Activated naive CD8-positive, alpha-beta T cell treated with anti-CD3 and anti-CD28 coated beads, Interleukin-2, amount 50 U/mL, for 16 hours (primary cell): ENCODE measurements at regions not wholly inside any gene's neighbourhood (a gene's known extent, or its start where the extent isn't known, plus 50 kb on each side); places are given as distances from the start of the nearest gene placed in this dataset.
"Not testable (repeated sequence)": the region's sequence is repeated elsewhere in the genome, so short reads cannot be mapped to it uniquely, and the experiment has no call there.

Experiments
- DNase-seq: peaks from one replicate; pipeline ENCODE4 v3.0.0-alpha.2; 2020; ENCODE audit warnings: low read depth, low spot score

GRCh38 chr2:128611421-128612320 is 293.0 kb upstream of the HS6ST1 start:
- DNase-seq, result no peak

GRCh38 chr2:128612628-128613027 is 294.0 kb upstream of the HS6ST1 start:
- no peak for DNase-seq

GRCh38 chr2:128613351-128613750 is 294.7 kb upstream of the HS6ST1 start:
- DNase-seq, result no peak

DNA sequence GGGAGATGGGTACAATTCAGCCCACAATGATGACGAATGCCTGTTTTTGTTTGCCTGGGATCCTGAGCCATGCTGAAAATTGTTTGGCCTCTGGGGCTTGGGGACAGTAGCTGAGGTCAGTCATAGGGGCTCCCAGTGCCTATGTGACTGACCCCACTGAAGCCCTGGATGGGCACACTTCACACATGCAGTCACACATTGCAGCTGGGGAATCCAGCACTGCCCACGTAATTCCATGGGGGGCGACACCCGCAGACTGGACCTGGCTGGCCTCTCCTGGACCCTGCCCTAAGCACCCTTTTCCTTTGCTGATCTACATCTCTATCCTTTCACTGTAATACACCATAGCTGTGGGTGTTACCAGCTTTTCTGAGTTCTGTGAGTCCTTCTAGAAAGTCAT is 295.2 kb upstream of the HS6ST1 start:
- no peak for DNase-seq

- DNase-seq, result not testable (repeated sequence)
Measured at GRCh38 chr2:128614907-128615306, 296.2 kb upstream of the HS6ST1 start.

- no peak for DNase-seq
Measured at GRCh38 chr2:128615571-128615970, 296.9 kb upstream of the HS6ST1 start.

DNA sequence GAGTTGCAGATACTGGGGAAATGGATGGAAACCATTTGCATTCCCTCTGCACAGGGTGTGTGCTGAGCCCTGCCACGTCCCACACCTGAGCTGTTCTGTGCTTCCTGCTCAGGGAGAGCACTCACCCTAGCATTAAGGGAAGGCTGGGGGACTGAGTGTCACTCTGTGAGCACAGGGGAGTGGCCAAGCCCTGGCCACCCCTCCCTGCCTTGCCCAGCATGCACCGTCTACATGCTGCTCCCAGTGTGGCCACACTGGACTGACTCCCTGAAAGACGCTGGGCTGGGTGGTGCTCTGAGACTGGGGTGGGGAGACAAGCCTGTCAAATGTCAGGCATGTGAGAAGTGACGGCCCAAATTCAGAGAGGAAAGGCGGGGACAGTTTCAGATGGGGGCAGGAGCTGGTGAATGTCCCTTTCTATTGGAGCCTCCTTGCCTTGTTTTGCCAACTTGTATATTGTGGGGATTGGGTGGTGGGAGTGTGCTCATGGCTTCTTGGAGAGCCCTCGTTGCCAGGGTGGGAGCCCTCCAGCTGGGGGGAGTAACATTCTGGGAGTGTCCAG is 298.4 kb upstream of the HS6ST1 start:
- no peak for DNase-seq

DNA sequence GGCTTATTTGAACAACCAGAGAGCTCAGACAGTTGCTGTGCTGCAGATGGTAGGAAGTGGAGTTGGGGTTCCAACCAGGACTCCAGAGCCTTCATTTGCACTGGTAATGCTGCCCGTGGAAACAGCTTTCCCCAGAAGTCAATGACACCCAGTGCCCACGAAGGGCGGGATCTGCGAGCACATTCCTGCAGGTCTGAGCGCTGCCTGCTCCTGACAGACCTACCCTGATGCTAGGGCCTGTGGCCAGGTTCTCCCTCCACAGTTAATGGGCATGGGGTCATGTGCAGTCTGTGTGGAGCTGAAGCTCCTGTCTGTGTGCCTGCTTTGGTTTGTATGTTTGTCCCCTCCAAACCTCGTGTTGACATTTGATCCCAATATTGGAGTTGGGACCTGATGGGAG is 299.0 kb upstream of the HS6ST1 start:
- DNase-seq, result no peak

DNA sequence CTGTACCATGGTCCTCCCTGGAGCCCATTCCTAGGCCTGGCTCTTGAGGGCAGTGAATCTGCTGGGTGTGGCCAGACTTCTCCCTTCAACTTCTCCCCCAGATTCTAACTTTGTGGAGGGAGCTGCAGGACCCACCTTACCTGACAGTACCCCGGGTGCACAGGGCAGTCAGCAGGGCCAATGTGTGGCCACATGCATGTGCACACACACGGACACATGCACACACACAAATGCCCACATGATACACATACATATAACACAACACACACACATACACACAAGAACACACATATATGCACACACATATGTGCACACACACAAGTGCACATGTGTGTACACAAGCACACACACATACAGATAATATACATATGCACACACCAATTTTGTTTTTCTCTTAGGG is 300.0 kb upstream of the HS6ST1 start:
- DNase-seq, result no peak

- no peak for DNase-seq
Measured at GRCh38 chr2:128619471-128620325, 301.0 kb upstream of the HS6ST1 start.

DNA sequence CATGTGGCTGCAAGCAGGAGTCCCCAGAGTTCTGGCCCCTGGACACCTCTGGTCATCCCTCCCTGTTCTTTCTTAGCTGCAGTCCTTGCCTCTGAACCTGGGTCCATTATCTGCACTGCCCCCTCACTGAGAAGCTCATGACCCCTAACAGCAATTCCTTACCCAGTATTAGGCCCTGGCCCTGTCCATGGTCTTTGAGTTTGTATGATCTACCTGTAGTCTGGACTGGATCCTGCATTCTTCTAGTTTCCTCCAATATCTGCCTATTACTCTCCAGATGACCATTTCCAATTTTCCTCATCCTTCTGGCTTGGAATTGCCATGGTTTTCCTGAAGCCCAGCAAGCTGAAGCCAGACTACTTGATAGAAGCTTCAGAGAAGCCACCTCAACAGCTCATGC is 302.4 kb upstream of the HS6ST1 start:
- no peak for DNase-seq

DNA sequence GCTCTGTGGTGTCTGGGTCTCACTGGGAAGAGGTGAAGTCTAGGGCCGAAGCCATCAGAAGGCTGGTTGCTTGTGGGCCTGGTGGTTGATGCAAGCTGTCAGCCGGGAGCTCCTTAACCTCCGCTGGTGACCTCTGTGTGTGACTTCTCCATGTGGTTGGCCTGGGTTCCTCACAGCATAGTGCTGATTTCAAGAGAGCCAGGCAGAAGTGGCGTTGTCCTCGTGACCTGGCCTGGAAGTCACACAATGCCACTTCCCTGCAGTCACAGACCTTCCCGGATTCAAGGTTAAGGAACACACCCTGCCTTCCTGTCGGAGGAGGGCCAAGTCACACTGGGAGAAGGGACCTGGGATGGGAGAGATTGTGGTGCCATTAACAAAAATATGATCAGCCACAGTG is 303.7 kb upstream of the HS6ST1 start:
- DNase-seq, result no peak

DNA sequence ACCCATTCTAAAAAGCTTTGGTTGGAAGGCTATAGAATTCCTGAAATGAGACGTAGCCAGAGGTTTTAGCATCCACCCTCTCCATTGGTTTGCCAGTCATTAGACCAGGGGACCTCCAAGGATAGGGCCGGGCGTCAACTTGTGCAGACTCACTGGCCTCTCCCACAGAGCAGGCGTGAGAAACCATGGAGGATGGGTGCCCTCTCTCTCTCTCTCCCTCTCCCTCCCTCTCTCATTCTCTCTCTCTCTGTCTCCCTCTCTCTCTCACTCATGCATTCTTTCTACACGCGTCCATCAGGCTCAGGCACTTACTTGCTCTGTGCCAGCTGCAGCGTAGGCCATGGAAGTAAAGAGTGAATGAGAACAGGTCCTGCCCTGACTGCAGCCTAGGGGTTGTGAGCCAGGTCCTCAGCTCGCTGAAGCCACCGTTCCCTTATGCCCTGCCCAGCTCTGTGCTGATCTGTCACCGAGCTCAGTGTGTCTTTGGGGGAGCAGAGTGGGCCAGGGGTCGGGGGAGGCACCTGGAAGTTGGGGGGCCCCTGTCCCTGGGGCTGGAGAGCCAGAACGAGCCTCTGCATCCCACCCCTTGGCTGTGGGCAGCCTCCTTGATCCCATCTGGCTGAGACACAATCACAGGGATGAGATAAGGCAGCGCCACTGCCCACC is 304.4 kb upstream of the HS6ST1 start:
- no peak for DNase-seq

DNA sequence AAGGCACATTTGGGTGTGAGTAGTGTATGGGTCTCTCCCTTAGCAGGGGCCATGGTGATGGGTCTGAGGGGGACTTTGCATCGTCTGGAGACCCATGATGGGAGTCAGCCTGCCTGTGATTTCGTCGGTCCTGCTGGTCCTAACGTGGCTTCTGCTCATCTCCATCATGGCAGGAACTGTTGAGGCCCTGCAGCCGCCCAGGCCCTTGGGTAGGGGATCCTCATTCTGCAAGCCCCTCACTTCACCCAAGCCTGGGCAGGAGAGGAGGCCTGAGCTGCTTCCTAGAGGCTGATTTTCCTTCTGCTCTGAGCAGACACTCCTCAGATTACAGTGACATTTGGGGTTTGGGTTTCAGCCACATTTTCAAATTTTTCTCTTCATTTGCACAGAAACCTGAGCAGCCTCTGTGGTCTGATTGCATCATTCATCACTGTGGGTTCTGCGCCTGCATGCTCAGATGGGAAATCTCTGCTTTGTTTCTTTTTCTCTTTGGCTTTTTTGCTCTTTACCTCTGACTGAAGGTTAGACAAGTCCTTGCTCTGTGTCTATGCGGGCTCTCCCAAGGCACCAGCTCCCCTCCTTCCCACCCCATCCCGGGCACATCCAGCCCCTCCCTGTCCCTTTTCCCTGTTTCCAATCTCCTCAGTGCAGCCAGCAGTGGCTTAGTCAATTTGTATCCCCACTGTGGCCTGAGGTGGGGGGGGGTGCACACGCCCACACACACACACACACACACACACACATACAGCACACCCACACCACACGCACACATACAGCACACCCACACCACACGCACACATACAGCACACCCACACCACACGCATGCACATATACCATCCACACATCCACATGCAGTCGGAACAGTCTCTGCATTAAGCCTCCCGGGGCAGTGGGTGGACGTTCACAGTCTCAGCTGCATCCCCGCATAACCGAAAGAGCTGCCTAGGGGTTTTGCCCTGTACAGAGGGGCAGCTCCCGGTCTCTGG is 305.4 kb upstream of the HS6ST1 start:
- no peak for DNase-seq

DNA sequence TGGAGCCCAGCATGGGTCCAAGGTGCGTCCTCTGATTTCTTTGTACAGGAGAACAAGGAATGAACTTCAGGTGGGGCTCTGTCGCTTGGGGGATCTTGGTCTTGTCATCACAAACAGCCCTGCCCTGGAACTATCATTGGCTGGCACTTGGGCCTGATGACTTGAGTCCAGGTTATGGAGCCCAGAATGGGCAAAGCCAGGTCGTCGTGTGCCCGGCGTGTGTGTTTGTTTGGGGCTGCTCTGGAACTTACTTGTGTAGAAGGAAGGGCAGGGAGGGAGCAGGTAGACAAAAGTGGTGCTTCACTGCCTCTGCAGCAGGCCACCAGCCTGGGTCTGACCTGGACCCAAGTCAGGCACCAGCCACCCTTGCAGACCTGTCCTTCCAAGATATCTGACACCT is 306.3 kb upstream of the HS6ST1 start:
- no peak for DNase-seq

DNA sequence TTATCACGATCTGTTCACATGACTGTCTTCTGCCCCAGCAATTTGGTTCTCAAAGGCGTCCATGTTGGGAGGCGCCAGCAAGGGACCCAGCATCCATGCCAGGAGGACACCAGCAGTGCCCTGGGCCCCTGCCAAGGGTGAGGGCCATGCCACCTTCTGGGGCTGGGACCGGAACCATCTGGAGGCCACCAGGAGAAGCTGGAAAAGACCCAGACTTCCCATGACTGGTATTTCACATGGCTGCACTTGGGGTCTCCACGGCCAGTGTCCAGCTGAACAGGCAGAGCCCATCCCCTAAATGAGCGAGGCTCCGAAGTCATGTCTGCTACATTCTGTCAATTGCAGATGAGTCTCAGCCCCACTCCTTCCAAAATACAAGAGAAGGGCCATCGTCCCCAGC is 306.8 kb upstream of the HS6ST1 start:
- no peak for DNase-seq

DNA sequence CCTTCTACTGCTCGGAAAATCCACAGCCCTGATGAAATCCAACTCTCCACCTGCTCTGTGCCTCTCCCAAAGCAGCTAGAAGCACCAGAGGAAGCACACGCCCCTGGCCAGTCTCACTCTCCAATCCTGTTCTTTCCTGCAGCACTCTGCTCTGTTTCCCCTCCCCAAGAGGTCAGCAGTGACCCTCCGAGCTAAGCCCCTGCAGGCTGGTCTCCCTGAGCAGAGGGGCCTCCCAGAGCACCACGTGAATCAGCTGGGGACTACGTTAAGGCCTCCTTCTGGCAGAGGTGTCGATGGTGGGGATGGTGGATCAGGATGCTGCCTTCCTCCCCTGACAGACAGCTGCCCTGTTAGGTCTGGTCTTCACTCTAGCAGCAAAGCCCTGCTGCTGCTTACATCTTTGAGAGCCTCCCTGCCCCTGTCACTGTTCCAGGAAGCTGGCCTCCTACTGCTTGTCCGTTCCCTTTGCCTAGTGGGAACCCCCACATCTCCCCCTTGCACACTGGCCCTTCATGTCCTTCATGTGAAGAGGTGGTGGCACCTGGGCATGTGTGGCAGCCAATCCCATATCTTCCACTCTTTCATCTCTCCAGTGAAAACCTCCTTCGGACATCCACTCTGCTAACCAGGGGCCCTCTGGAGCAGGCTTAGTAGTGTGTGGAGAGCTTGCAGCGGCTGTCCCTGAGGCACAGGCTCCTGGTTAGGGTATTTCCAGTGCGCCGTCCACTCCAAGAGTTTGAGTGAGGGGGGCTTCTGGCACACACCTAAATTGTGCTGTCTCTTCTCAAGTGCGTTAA is 307.5 kb upstream of the HS6ST1 start:
- no peak for DNase-seq

DNA sequence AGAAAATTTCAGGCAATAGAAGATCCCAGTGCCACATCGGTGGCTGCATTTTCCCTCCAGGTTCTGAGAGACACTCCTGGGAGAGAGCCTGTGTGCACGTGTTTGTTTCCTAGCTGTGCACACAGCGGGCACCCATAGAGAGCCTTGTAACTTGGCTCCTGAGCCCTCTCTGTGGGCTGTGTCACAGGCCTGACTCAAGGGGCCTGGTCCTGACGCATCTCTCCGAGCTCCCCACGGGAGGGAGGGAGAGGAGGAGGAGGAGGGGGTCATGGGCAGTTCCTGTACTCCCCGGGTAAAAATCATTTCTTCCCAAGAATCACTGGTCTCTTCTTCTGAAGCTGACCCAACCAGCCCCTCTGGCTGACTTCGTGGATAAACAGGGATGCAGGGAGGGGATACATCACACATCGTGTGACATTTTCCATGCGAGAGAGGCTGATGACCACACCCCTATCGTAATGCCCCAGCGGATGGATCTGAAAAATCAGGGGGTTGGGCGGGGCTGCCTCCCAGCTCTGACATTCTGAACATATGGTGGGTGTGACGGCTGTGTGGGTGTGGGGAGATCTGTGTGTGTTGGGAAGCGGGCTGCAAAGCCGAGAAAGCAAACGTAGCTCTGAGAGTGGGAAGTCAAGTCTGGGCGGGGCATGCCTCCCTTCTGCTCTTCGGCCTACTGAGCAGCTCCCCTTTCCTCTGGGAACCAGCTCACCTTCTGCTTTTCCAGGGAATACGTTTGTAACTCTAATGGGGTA is 308.3 kb upstream of the HS6ST1 start:
- DNase-seq, result no peak

GRCh38 chr2:128628206-128628605 is 309.5 kb upstream of the HS6ST1 start:
- no peak for DNase-seq
